PFSK-1 (cell line): ENCODE measurements at regions not wholly inside any gene's neighbourhood (a gene's known extent, or its start where the extent isn't known, plus 50 kb on each side); places are given as distances from the start of the nearest gene placed in this dataset.

Experiments used
- FOXP2 ChIP-seq: optimal IDR thresholded peaks from 2 replicates; pipeline ENCODE3; 2011; ENCODE audit warnings: borderline replicate concordance, control low read depth, inconsistent platforms; ENCODE audit not compliant: insufficient read depth; ENCODE audit errors: extremely low read length, extremely low read depth
- POLR2AphosphoS5 ChIP-seq: IDR thresholded peaks from 2 replicates; pipeline ENCODE4 v1.6.1; 2012; ENCODE audit warnings: low read depth, mild to moderate bottlenecking, control low read depth, low read length, moderate library complexity
- REST ChIP-seq, 2 experiments: IDR thresholded peaks; 2 replicates each; pipeline versions ENCODE4 v1.6.1 to v1.8.0; 2011 to 2012; ENCODE audit warnings: low read depth in 2 of 2, low read length in 2 of 2, control low read depth in 1 of 2, inconsistent platforms in 1 of 2, mild to moderate bottlenecking in 1 of 2, moderate library complexity in 1 of 2; ENCODE audit not compliant: insufficient read depth in 1 of 2
- SIN3A ChIP-seq: IDR thresholded peaks from 2 replicates; pipeline ENCODE4 v1.6.1; 2012; ENCODE audit warnings: mild to moderate bottlenecking, low read length, moderate library complexity, borderline replicate concordance; ENCODE audit not compliant: insufficient read depth
- TAF1 ChIP-seq: IDR thresholded peaks from 2 replicates; pipeline ENCODE4 v1.6.1; 2012; ENCODE audit warnings: low read length, control low read depth, borderline replicate concordance; ENCODE audit not compliant: insufficient read depth

- no peak for TF ChIP-seq REST (IDR thresholded peaks at IDR 0.05; ENCODE audit: insufficient read depth in 1 of 2, low read depth in 2 of 2, low read length in 2 of 2)
- no peak for TF ChIP-seq TAF1
- TF ChIP-seq POLR2AphosphoS5, result no peak
- no peak for TF ChIP-seq SIN3A
- no peak for TF ChIP-seq FOXP2
Measured at GRCh38 chr15:61307474-61307873, 78.4 kb upstream of the RORA start.

- no peak for TF ChIP-seq POLR2AphosphoS5
Measured at GRCh38 chr15:61301701-61302100, 72.6 kb upstream of the RORA start.

- no peak for TF ChIP-seq REST (IDR thresholded peaks at IDR 0.05; ENCODE audit: insufficient read depth in 1 of 2, low read depth in 2 of 2, low read length in 2 of 2)
- TF ChIP-seq FOXP2, result no peak
Measured at GRCh38 chr15:61299075-61299763, 70.1 kb upstream of the RORA start.

GRCh38 chr15:61295239-61295638, 66.1 kb upstream of the RORA start:
- TF ChIP-seq TAF1 (no peak), FOXP2 (no peak), REST (IDR thresholded peaks at IDR 0.05; ENCODE audit: insufficient read depth in 1 of 2, low read depth in 2 of 2, low read length in 2 of 2) (no peak), SIN3A (no peak)

GRCh38 chr15:61282661-61283060, 53.6 kb upstream of the RORA start:
- TF ChIP-seq TAF1 (no peak), SIN3A (no peak), REST (IDR thresholded peaks at IDR 0.05; ENCODE audit: insufficient read depth in 1 of 2, low read depth in 2 of 2, low read length in 2 of 2) (no peak), FOXP2 (no peak), POLR2AphosphoS5 (no peak)

GRCh38 chr15:61281328-61281727, 52.2 kb upstream of the RORA start:
- TF ChIP-seq FOXP2 (no peak), POLR2AphosphoS5 (no peak), SIN3A (no peak), REST (IDR thresholded peaks at IDR 0.05; ENCODE audit: insufficient read depth in 1 of 2, low read depth in 2 of 2, low read length in 2 of 2) (no peak), TAF1 (no peak)
